Neural progenitor cell (in vitro differentiated cells): ENCODE measurements at regions not wholly inside any gene's neighbourhood (a gene's known extent, or its start where the extent isn't known, plus 50 kb on each side); places are given as distances from the start of the nearest gene placed in this dataset.
"Not testable (repeated sequence)": the region's sequence is repeated elsewhere in the genome, so short reads cannot be mapped to it uniquely, and the experiment has no call there.

Source experiments
- DNase-seq: peaks from one replicate; pipeline ENCODE4 v3.0.0-alpha.2; 2016; ENCODE audit warnings: low spot score
- H2AFZ ChIP-seq: fragments of 200-600 bp; sonication (generic); replicated peaks from 2 replicates; pipeline ENCODE4 v1.6.1; 2016; ENCODE audit warnings: antibody characterized with exemption
- H3F3A ChIP-seq: fragments of 200-600 bp; sonication (generic); 2 replicates; pipeline ENCODE4 v1.6.1; 2016; ENCODE audit warnings: antibody characterized with exemption, low read depth
- H3K27ac ChIP-seq: fragments of 200-600 bp; sonication (generic); 2 replicates; pipeline ENCODE4 v1.5.1; 2016; ENCODE audit warnings: mild to moderate bottlenecking
- H3K27me3 ChIP-seq: fragments of 200-600 bp; sonication (generic); 2 replicates; pipeline ENCODE4 v1.6.1; 2016; ENCODE audit warnings: mild to moderate bottlenecking, moderate library complexity
- H3K36me3 ChIP-seq: fragments of 200-600 bp; sonication (generic); 2 replicates; pipeline ENCODE4 v1.5.1; 2016
- H3K4me1 ChIP-seq: fragments of 200-600 bp; sonication (generic); 2 replicates; pipeline ENCODE4 v1.6.1; 2016; ENCODE audit warnings: mixed run types
- H3K4me2 ChIP-seq: fragments of 200-600 bp; sonication (generic); 2 replicates; pipeline ENCODE4 v1.6.1; 2016
- H3K4me3 ChIP-seq: fragments of 200-600 bp; sonication (generic); 2 replicates; pipeline ENCODE4 v1.5.1; 2016
- H3K79me2 ChIP-seq: fragments of 200-600 bp; sonication (generic); 2 replicates; pipeline ENCODE4 v1.6.1; 2016; ENCODE audit warnings: low read depth
- H3K9ac ChIP-seq: fragments of 200-600 bp; sonication (generic); 2 replicates; pipeline ENCODE4 v1.6.1; 2016
- H3K9me3 ChIP-seq: fragments of 200-600 bp; sonication (generic); 2 replicates; pipeline ENCODE4 v1.5.1; 2016; ENCODE audit warnings: low read depth
- H4K20me1 ChIP-seq: fragments of 200-600 bp; sonication (generic); 2 replicates; pipeline ENCODE4 v1.6.1; 2016; ENCODE audit warnings: low read depth
- H3K27ac Mint-ChIP-seq: 3 replicates; pipeline ENCODE4 v1.8.0; 2021; ENCODE audit warnings: mixed read lengths
- H3K27me3 Mint-ChIP-seq: 2 replicates; pipeline ENCODE4 v1.8.0; 2022; ENCODE audit warnings: low read depth, mild to moderate bottlenecking, inconsistent platforms, moderate library complexity, mixed read lengths; ENCODE audit not compliant: insufficient read depth
- H3K36me3 Mint-ChIP-seq: 3 replicates; pipeline ENCODE4 v1.8.0; 2021; ENCODE audit warnings: mixed read lengths
- H3K4me1 Mint-ChIP-seq: 3 replicates; pipeline ENCODE4 v1.8.0; 2021; ENCODE audit warnings: mixed read lengths
- H3K4me3 Mint-ChIP-seq: 3 replicates; pipeline ENCODE4 v1.8.0; 2021; ENCODE audit warnings: mild to moderate bottlenecking, moderate library complexity, mixed read lengths
- H3K9me3 Mint-ChIP-seq: 3 replicates; pipeline ENCODE4 v1.8.0; 2020; ENCODE audit warnings: mixed read lengths
- EZH2 ChIP-seq: fragments of 200-600 bp; sonication (generic); IDR thresholded peaks from 2 replicates; pipeline ENCODE4 v1.6.1; 2017; ENCODE audit warnings: antibody characterized with exemption, mild to moderate bottlenecking, moderate library complexity
- EZH2phosphoT487 ChIP-seq: fragments of 200-600 bp; sonication (generic); IDR thresholded peaks from 2 replicates; pipeline ENCODE4 v1.6.1; 2017; ENCODE audit warnings: antibody characterized with exemption
- TF ChIP-seq, protein P1 (sequence below): fragments of 200-600 bp; sonication (generic); IDR thresholded peaks from 2 replicates; pipeline ENCODE4 v1.5.1; 2017; ENCODE audit warnings: antibody characterized with exemption, mild to moderate bottlenecking

DNA sequence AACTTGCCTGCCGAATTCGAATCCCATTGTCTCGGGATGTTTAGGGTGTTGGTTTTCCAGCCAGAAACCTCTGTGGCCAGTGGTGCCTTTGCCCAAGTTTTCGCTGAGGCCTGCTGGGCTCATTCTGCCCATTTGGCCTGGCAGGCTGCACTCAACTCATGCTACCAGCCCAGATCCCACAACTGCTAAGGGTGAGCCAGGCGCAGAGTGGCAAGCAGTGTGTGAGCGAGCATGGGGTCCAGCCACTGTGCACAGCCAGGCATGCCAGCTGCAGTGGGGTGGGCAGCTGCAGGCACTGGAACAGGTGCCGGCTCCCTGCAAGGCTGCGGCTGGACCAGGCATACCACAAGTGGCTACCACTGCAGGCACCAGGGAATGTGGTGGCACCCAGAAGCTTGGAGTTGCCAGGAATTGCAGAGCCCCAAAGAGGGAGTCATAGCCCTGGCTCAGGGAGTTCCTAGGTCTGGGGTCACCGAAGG is 151.4 kb upstream of the P2RY1 start:
- H3K27ac Mint-ChIP-seq = no peak overlapping the region
- H3K36me3 Mint-ChIP-seq = no peaks in the 10 kb centered on the region
- TF ChIP-seq, protein P1, sequence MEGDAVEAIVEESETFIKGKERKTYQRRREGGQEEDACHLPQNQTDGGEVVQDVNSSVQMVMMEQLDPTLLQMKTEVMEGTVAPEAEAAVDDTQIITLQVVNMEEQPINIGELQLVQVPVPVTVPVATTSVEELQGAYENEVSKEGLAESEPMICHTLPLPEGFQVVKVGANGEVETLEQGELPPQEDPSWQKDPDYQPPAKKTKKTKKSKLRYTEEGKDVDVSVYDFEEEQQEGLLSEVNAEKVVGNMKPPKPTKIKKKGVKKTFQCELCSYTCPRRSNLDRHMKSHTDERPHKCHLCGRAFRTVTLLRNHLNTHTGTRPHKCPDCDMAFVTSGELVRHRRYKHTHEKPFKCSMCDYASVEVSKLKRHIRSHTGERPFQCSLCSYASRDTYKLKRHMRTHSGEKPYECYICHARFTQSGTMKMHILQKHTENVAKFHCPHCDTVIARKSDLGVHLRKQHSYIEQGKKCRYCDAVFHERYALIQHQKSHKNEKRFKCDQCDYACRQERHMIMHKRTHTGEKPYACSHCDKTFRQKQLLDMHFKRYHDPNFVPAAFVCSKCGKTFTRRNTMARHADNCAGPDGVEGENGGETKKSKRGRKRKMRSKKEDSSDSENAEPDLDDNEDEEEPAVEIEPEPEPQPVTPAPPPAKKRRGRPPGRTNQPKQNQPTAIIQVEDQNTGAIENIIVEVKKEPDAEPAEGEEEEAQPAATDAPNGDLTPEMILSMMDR = no peak
- TF ChIP-seq EZH2phosphoT487 = no peak
- Histone ChIP-seq H3K9me3 (no peaks in the 10 kb centered on the region), H3K79me2 (no peaks in the 10 kb centered on the region), H3K4me3 (no peak overlapping the region), H3K27me3 (no peaks in the 10 kb centered on the region), H2AFZ (no peak overlapping the region), H3K36me3 (no peaks in the 10 kb centered on the region), H4K20me1 (no peaks in the 10 kb centered on the region), H3K9ac (no peak overlapping the region), H3K27ac (no peak overlapping the region), H3K4me2 (no peak overlapping the region), H3K4me1 (no peaks in the 10 kb centered on the region), H3F3A (no peaks in the 10 kb centered on the region)
- peaks cover 2% of the 10 kb centered on the region for H3K9me3 Mint-ChIP-seq
- H3K27me3 Mint-ChIP-seq = no peaks in the 10 kb centered on the region
- no peak for DNase-seq
- H3K4me1 Mint-ChIP-seq = no peaks in the 10 kb centered on the region
- H3K4me3 Mint-ChIP-seq = no peak overlapping the region

DNA sequence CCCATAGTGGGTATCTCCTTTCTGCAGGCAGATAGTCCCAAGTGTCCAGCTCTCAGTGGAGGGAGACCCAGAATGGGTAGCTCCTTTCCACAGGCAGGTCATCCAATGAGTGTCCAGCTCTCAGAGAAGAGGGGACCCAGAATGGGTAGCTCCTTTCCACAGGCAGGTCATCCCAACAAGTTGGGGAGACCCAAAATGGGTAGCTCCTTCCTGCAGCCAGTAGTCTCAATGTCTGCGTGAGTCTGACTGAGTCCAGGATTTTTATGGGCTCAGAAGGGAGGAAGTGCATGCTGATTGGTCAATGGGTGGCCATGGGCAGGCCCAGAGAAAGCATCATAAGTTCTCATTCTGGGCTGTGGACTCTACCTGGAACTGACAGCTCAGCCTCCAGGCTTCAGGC is 150.7 kb upstream of the P2RY1 start:
- Histone ChIP-seq H3K9me3 (no peaks in the 10 kb centered on the region), H3K27ac (no peak overlapping the region), H4K20me1 (no peaks in the 10 kb centered on the region), H3F3A (no peaks in the 10 kb centered on the region), H3K79me2 (no peaks in the 10 kb centered on the region), H3K4me1 (no peaks in the 10 kb centered on the region), H2AFZ (no peak overlapping the region), H3K4me3 (no peak overlapping the region), H3K27me3 (no peaks in the 10 kb centered on the region), H3K9ac (no peak overlapping the region), H3K36me3 (no peaks in the 10 kb centered on the region), H3K4me2 (no peak overlapping the region)
- Mint-ChIP-seq H3K4me1 (no peaks in the 10 kb centered on the region), H3K27ac (no peak overlapping the region), H3K27me3 (no peaks in the 10 kb centered on the region), H3K4me3 (no peak overlapping the region), H3K36me3 (no peaks in the 10 kb centered on the region), H3K9me3 (peaks cover 4% of the 10 kb centered on the region)
- TF ChIP-seq, protein P1 = no peak
- no peak for TF ChIP-seq EZH2
- TF ChIP-seq EZH2phosphoT487 = no peak
- no peak for DNase-seq

DNA sequence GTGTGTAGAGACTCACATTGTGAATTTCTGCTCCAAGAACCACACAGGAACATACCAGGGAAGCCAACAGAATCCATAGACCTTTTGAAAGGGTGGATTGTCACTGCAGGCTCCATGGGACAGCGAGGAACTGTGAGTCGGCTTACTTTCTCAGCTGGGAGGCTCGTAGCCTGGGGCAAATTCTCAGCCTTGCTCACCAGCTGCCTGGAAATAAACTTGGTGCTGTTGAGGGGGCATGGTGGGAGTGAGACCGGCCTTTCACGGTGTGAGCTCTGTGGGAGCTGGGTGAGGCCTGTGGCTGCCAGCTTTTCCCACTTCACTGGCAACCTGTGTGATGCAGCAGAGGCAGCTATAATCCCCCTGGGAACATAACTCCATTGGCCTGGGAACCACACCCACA is 146.6 kb upstream of the P2RY1 start:
- no peak overlapping the region for H3K27ac ChIP-seq
- TF ChIP-seq, protein P1 = no peak
- TF ChIP-seq EZH2 = no peak
- no peak overlapping the region for H3K4me3 Mint-ChIP-seq
- H3K79me2 ChIP-seq = no peaks in the 10 kb centered on the region
- H3K9me3 Mint-ChIP-seq = peaks cover 6% of the 10 kb centered on the region
- H3K27me3 Mint-ChIP-seq = no peaks in the 10 kb centered on the region
- H2AFZ ChIP-seq = no peak overlapping the region
- no peaks in the 10 kb centered on the region for H3F3A ChIP-seq
- no peak overlapping the region for H3K4me2 ChIP-seq
- H3K4me1 ChIP-seq = no peaks in the 10 kb centered on the region
- no peak overlapping the region for H3K4me3 ChIP-seq
- H3K27ac Mint-ChIP-seq = no peak overlapping the region
- DNase-seq = peak; percentile 8
- H3K27me3 ChIP-seq = no peaks in the 10 kb centered on the region
- H3K9ac ChIP-seq = no peak overlapping the region
- no peaks in the 10 kb centered on the region for H3K4me1 Mint-ChIP-seq
- no peaks in the 10 kb centered on the region for H4K20me1 ChIP-seq
- H3K36me3 ChIP-seq = no peaks in the 10 kb centered on the region
- H3K36me3 Mint-ChIP-seq = no peaks in the 10 kb centered on the region
- no peaks in the 10 kb centered on the region for H3K9me3 ChIP-seq

DNA sequence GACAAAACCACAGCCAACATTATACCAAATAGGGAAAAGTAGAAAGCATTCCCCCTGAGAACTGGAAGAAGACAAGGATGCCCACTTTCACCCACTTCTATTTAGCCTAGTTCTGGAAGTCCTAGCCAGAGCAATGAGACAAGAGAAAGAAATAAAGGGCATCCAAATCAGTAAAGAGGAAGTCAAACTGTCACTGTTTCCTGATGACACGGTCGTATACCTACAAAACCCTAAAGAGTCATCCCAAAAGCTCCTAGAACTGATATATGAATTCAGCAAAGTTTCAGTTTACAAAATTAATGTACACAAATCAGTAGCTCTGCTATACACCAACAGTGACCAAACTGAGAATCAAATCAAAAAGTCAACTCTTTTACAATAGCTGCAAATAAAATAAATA is 142.6 kb upstream of the P2RY1 start:
- not testable (repeated sequence) for H3K4me1 Mint-ChIP-seq, H3K4me1 ChIP-seq, H3K9ac ChIP-seq, H3K4me3 Mint-ChIP-seq, H3F3A ChIP-seq, H3K27ac ChIP-seq, H3K36me3 Mint-ChIP-seq, H3K4me3 ChIP-seq, H3K9me3 ChIP-seq, H3K36me3 ChIP-seq, H4K20me1 ChIP-seq, H3K27me3 ChIP-seq, H3K27ac Mint-ChIP-seq, H3K4me2 ChIP-seq, H3K79me2 ChIP-seq, H3K9me3 Mint-ChIP-seq, DNase-seq, H3K27me3 Mint-ChIP-seq, H2AFZ ChIP-seq

DNA sequence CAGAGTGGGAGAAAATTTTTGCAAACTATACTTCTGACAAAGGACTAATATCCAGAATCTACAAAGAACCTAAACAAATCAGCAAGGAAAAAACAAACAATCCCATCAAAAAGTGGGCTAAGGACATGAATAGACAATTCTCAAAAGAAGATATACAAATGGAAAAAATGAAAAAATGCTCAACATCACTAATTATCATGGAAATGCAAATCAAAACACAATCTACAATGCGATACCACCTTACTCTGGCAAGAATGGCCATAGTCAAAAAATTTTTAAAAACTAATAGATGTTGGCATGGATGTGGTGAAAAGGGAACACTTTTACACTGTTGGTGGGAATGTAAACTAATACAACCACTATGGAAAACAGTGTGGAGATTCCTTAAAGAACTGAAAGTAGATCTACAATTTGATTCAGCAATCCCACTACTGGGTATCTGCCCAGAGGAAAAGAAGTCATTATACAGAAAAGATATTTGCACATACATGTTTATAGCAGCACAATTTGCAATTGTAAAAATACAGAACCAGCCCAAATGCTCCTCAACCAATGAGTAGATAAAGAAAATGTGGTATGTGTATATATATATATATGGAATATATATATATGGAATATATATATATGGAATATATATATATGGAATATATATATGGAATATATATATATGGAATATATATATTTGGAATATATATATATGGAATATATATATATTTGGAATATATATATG is 141.2 kb upstream of the P2RY1 start:
- not testable (repeated sequence) for H3K36me3 ChIP-seq, H3K4me1 ChIP-seq, H3K27ac ChIP-seq, H3K9me3 ChIP-seq, H3K36me3 Mint-ChIP-seq, H2AFZ ChIP-seq, H3K27ac Mint-ChIP-seq, H3F3A ChIP-seq, H3K9me3 Mint-ChIP-seq, H3K4me3 ChIP-seq, DNase-seq, H3K4me2 ChIP-seq, H4K20me1 ChIP-seq, H3K79me2 ChIP-seq, H3K27me3 ChIP-seq, H3K9ac ChIP-seq, H3K27me3 Mint-ChIP-seq, H3K4me1 Mint-ChIP-seq, H3K4me3 Mint-ChIP-seq
